ENCODE measurements at regions not wholly inside any gene's neighbourhood (a gene's known extent, or its start where the extent isn't known, plus 50 kb on each side); places are given as distances from the start of the nearest gene placed in this dataset.

DNA sequence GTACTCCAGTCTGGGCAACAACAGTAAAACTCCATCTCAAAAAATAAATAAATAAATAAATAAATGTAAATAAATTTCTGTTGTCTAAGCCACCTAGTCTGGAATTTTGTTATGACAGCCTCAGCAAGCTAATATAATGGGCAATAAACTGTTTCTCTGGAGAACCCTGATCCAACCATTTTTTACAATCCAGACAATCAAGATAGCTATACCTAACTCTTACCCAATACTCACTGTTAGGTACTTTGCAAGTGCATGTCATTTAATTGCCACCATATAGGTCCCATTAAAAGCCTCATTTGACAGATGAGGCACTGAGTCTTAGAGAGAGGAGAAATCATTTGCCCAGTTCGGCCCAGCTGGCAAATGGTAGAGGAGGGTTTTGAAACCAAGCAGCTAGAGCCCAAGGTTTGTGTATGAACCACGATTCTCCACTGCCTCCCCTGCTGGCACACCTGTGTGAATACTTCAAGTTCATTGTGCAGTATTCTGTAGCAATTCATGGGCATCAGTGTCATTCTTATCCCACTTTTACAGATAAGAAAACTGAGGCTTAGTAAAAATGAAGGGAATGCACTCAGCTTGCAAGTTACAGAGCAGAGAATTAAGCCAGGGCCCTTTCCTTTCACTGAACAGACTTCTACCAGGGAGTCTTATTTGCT is 107.0 kb upstream of the UBE2E1 start:
- Mint-ChIP-seq H3K27ac (ENCODE audit: unreplicated experiment) (no peak overlapping the region), H3K27me3 (ENCODE audit: unreplicated experiment) (no peaks in the 10 kb centered on the region), H3K9me3 (ENCODE audit: low read depth, unreplicated experiment) (no peaks in the 10 kb centered on the region), H3K36me3 (ENCODE audit: insufficient read depth, unreplicated experiment) (no peaks in the 10 kb centered on the region), H3K4me1 (ENCODE audit: low read depth, unreplicated experiment) (no peaks in the 10 kb centered on the region), H3K4me3 (ENCODE audit: low read depth, unreplicated experiment) (no peak overlapping the region)
- no TSS peak for BruUV-seq (replicated peaks)
- TF ChIP-seq, protein P1, sequence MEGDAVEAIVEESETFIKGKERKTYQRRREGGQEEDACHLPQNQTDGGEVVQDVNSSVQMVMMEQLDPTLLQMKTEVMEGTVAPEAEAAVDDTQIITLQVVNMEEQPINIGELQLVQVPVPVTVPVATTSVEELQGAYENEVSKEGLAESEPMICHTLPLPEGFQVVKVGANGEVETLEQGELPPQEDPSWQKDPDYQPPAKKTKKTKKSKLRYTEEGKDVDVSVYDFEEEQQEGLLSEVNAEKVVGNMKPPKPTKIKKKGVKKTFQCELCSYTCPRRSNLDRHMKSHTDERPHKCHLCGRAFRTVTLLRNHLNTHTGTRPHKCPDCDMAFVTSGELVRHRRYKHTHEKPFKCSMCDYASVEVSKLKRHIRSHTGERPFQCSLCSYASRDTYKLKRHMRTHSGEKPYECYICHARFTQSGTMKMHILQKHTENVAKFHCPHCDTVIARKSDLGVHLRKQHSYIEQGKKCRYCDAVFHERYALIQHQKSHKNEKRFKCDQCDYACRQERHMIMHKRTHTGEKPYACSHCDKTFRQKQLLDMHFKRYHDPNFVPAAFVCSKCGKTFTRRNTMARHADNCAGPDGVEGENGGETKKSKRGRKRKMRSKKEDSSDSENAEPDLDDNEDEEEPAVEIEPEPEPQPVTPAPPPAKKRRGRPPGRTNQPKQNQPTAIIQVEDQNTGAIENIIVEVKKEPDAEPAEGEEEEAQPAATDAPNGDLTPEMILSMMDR (IDR thresholded peaks at IDR 0.05; ENCODE audit: unreplicated experiment): no peak
- CTCF ChIA-PET: no interaction called here
- intact Hi-C loops (cut with micrococcal nuclease; ENCODE audit: unreplicated experiment): no loop called here
- no peak for DNase-seq

DNA sequence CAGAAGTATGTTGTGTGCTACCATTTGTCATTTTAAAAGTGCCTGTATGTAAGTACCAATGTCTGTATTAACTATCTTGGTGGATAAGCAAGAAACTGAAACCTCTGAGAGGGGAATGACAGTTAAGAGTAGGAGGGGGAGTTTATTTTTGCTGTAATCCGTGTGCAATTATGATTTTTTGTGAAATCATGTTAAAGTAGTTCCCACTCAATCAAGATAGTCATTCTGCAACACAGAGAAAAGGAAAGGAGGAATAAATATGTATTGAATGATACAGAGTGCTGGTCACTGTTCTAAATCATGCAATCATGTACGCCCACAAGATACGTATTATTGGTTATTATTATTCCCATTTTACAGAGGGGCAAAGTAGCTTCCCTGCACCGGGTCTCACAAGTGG is 105.1 kb upstream of the UBE2E1 start:
- intact Hi-C loops (cut with micrococcal nuclease; ENCODE audit: unreplicated experiment): no loop called here
- H3K9me3 Mint-ChIP-seq (ENCODE audit: low read depth, unreplicated experiment): no peaks in the 10 kb centered on the region
- H3K27ac Mint-ChIP-seq (ENCODE audit: unreplicated experiment): no peak overlapping the region
- BruUV-seq (replicated peaks): no TSS peak
- H3K4me1 Mint-ChIP-seq (ENCODE audit: low read depth, unreplicated experiment): no peaks in the 10 kb centered on the region
- CTCF ChIA-PET: interaction anchor here (0.6 kb wide), 1 partner anchor 131 kb away, joined by 3 read pairs; no protein-coding TSS in a partner anchor
- DNase-seq: no peak
- TF ChIP-seq, protein P1 (IDR thresholded peaks at IDR 0.05; ENCODE audit: unreplicated experiment): no peak
- no peak overlapping the region for H3K4me3 Mint-ChIP-seq (ENCODE audit: low read depth, unreplicated experiment)
- no peaks in the 10 kb centered on the region for H3K27me3 Mint-ChIP-seq (ENCODE audit: unreplicated experiment)
- H3K36me3 Mint-ChIP-seq (ENCODE audit: insufficient read depth, unreplicated experiment): no peaks in the 10 kb centered on the region

- no peak overlapping the region for H3K4me3 Mint-ChIP-seq (ENCODE audit: low read depth, unreplicated experiment)
- H3K9me3 Mint-ChIP-seq (ENCODE audit: low read depth, unreplicated experiment): no peaks in the 10 kb centered on the region
- TF ChIP-seq, protein P1 (IDR thresholded peaks at IDR 0.05; ENCODE audit: unreplicated experiment): no peak
- BruUV-seq (replicated peaks): no TSS peak
- H3K36me3 Mint-ChIP-seq (ENCODE audit: insufficient read depth, unreplicated experiment): no peaks in the 10 kb centered on the region
- no peaks in the 10 kb centered on the region for H3K4me1 Mint-ChIP-seq (ENCODE audit: low read depth, unreplicated experiment)
- DNase-seq: no peak
- no peak overlapping the region for H3K27ac Mint-ChIP-seq (ENCODE audit: unreplicated experiment)
- CTCF ChIA-PET: no interaction called here
- H3K27me3 Mint-ChIP-seq (ENCODE audit: unreplicated experiment): no peaks in the 10 kb centered on the region
- intact Hi-C loops (cut with micrococcal nuclease; ENCODE audit: unreplicated experiment): no loop called here
These were observed 103.8 kb upstream of the UBE2E1 start for GRCh38 chr3:23701716-23702597.

DNA sequence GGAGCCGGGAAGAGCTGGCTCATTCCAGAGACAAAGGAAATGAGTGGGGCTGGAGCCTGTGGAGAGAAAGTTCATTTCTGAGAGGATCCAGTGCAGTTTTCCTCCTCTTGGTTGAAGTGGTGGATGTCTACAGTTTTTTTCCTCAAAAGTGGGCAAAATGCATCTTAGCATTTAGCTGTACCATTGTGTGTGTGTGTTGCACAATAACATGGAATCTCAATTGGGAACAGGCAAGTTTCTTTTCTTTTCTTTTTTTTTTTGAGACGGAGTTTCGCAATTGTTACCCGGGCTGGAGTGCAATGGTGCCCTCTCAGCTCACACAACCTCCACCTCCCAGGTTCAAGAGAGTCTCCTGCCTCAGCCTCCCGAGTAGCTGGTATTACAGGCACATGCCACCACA is 101.5 kb upstream of the UBE2E1 start:
- no peak overlapping the region for H3K4me3 Mint-ChIP-seq (ENCODE audit: low read depth, unreplicated experiment)
- DNase-seq: no peak
- H3K36me3 Mint-ChIP-seq (ENCODE audit: insufficient read depth, unreplicated experiment): no peaks in the 10 kb centered on the region
- BruUV-seq (replicated peaks): no TSS peak
- H3K27ac Mint-ChIP-seq (ENCODE audit: unreplicated experiment): no peak overlapping the region
- no peaks in the 10 kb centered on the region for H3K9me3 Mint-ChIP-seq (ENCODE audit: low read depth, unreplicated experiment)
- TF ChIP-seq, protein P1 (IDR thresholded peaks at IDR 0.05; ENCODE audit: unreplicated experiment): no peak
- CTCF ChIA-PET: no interaction called here
- intact Hi-C loops (cut with micrococcal nuclease; ENCODE audit: unreplicated experiment): no loop called here
- no peaks in the 10 kb centered on the region for H3K27me3 Mint-ChIP-seq (ENCODE audit: unreplicated experiment)
- H3K4me1 Mint-ChIP-seq (ENCODE audit: low read depth, unreplicated experiment): no peaks in the 10 kb centered on the region

Measured in Calu3 (cell line).